ENCODE measurements at regions not wholly inside any gene's neighbourhood (a gene's known extent, or its start where the extent isn't known, plus 50 kb on each side); places are given as distances from the start of the nearest gene placed in this dataset.

GRCh38 chr17:34733333-34733732 is 154.0 kb downstream of the TMEM132E start:
- no peak for DNase-seq

DNA sequence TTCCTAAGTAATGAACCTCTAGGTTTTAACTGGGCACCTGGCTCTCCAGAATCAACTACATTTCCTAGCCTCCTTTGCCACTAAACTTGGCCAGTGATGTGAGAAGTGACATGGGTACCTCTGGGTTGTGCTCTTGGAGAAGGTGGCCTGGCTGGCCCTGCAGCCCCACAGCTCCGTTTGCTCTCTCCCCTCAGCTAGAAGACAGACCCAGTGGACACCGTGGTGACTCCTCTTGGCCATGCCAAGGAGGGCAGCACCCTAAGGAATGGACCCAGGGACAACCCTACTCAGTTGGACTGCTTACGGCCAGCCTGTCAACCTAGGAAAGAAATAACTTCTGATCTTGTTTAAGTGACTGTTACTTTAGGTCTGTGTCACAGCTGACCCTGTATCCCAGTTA is 151.4 kb downstream of the TMEM132E start:
- no peak for DNase-seq

DNA sequence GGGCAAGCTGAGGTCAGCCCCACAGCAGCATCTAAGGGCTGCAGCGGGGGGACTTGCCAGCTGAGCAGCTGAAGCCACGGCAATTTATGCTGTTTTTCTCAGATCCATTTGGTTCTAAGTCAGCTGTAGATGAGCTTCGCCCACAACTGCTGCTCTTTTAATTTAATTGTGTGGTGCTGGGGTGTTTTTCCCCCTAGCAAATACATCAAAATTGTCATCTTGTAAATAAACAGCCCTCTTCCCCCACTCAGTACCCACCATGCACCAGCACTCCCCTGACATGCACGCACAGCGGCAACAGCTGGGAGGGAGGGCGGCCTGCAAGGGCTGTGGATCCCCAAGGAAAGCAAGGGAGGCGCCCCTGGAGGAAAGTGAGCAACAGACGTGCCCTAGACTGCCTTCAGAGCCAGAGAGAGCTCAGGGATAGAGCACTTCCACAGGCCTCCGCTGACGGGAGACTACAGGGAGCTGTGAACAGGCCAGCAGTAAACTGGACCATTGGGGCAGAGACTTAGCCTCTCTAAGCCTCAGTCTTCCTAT is 149.5 kb downstream of the TMEM132E start:
- no peak for DNase-seq

- no peak for DNase-seq
Measured at GRCh38 chr17:34727601-34728000, 148.2 kb downstream of the TMEM132E start.

DNA sequence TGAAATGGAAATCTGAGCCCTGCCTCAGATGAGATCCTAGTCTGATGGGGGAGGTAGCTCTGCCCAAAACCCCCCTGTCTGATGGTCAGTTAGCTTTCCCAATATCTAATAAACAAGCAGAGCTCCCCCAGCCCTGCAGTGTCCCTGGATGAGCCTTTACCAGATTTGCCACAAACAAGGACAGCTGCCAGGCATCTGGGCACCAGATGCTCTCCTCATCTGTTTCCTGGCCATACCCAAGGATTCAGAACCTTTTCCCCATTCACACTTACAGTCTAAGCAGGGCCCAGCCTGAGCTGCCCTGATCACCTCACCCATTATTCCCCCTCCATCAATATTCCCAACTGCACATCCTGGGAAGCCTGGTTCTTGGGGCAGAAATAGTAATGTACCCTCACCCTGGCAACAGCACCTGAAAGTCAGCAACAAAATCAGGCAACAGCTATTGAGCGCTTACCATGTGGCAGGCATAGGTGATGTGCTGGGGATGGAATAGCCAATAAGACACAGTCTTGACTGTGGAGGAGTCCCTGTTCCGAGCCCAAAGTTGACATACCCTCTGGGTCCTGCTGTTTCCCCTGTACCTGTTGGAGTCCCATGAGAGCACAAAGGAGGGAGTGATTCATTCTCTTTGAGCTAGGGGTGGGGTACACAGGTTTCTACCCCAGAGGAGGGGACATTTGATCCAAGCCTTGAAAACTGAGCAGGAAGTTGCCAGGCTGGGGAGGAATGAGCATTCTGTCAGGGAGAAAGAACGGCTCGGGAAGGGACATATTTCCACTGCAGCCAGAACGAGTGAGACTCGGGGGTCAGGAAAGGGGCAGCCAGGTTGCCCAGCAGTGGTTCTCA is 147.4 kb downstream of the TMEM132E start:
- DNase-seq, result no peak

GRCh38 chr17:34725725-34726124 is 146.3 kb downstream of the TMEM132E start:
- no peak for DNase-seq

GRCh38 chr17:34725008-34725407 is 145.6 kb downstream of the TMEM132E start:
- no peak for DNase-seq

DNA sequence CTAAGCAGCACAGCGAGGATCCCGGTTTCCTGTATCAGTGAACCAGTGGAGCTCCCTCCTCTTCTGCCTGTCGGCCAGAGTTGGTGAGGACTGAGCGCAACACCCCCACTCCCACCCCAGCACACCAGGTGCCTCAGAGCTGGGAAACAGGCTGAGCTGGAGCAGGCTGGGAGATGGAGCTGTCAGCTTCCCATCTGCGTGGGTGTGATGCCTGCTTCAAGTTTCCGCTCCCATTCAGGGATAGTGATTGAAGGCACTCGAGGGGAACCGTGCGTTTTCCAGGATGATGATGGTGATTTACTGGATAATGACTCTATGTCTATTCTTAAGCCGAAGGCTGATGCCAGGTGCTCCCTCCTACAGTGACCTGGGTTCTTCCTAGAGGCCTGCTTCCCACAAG is 144.5 kb downstream of the TMEM132E start:
- no peak for DNase-seq

DNA sequence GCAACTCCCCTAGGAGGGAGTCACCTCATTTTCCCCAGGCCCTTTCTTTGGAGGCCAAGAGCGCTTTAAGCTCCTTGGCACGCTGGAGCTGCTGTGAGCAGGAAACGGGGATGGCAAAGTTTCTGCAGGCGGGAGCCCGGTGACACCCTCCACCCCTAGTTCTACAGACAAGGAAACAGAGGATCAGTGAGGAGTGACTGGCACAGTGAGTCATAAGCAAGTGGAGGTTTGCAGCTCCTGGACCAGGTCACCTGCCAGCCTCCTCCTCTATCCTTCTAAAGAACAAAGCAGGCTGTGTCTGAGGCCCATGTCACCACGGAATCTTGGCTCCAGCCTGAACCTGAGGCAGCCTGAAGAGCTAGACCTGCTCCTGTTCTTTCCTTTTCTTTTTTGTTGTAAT is 141.9 kb downstream of the TMEM132E start:
- DNase-seq, result no peak

DNA sequence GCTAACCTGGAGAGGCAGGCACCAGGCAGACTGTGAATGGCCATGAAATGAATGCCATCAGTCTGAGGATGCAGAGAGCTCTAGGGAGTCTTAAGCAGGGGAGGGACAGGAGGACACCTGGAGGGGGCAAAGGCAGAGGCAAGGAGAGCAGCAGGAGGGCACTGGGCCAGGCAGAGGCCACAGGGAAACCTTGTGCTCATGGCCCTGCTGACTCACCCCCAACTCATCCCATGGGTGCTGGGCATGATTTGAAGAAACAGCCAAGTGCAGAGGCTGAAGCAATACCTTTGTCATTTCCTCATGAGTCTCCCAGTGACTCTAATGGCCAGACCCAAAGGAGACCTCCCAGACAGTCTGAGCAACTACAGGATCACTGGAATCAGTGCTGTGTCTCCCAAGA is 141.4 kb downstream of the TMEM132E start:
- no peak for DNase-seq

GRCh38 chr17:34719569-34719968 is 140.2 kb downstream of the TMEM132E start:
- DNase-seq, result no peak

- no peak for DNase-seq
Measured at GRCh38 chr17:34717092-34717491, 137.7 kb downstream of the TMEM132E start.

GRCh38 chr17:34716291-34716690 is 136.9 kb downstream of the TMEM132E start:
- no peak for DNase-seq

DNA sequence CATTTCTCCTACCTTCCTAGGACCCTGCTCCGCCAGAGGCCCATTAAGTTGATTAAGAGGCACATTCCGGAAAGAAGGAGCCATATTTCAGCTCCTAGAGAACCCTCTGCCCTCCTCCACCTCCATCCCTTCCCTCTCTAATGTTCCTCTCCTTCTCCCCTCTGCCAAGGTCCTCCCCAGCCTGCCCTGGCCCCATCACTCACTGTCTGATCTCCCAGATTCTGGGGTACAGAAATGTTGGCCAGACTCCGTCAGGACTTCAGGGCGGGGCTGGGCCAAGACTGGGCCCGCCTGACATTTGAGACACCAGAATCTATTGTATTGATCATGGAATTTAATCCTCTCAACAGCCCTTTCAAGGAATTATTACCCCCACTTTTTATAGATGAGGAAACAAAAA is 136.1 kb downstream of the TMEM132E start:
- DNase-seq, result no peak

DNA sequence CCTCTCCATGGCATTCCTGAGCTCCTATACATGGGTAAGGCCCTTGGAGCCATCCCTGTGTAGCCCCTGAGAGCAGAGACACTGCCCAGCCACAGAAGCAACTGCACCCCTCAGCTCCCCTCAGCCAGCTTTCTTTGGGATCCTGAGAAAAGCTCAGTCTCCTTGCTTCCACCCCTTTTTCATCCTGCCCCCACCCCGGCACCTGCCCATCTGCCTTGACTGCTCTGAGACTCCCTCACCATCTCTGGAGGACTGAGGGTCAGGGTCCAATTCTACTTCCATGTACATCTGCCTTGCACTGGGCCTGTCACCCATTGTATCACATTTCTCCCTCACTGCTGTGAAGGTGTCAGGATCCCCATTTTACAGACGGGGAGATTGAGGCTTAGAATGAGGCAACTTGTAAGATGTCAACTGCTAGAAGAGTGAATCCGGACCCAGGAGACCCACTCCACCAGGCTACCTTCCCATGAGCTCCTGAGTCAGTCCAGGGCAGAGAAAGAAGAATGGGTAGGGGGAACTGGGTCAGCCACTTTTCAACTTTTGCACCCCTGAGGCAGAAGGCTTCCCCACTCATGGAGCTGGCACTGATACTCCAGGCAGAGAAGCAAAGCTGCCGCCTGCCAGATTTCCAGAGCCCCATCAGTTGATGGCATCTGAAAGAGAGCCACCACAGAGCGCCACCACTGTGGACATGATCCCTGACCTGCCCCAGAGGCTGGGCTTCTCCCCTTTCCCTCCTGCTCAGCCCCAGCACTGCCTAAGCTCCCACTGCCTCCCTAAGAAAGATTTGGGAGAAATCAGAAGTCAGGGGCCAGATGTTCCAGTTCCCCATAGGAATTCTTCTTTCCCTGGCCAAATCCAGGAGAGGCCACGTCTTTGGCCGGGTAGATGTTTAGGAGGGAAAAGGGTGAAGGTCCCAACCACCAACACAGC is 135.4 kb downstream of the TMEM132E start:
- DNase-seq, result no peak

DNA sequence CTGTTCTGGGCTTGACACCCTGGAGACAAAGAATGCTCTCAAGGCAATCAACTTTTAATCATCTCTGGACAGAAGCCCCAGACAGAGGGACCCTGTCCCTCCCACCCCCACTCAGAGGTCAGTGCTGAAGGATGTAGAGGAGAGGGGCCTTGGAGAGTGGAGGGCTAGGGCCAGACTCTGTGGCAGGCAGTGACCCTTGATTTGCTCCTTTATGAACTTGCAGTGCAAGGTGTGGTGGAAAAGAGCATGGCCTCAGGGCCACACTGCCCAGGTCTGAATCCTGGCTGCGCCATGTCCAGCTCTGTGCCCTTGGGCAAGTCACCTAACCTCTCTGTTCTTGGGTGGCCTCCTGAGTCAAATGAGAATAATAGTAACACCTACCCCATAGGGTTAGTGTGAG is 134.3 kb downstream of the TMEM132E start:
- DNase-seq, result no peak

- DNase-seq, result no peak
Measured at GRCh38 chr17:34712481-34713195, 133.3 kb downstream of the TMEM132E start.

- no peak for DNase-seq
Measured at GRCh38 chr17:34711646-34712045, 132.3 kb downstream of the TMEM132E start.

DNA sequence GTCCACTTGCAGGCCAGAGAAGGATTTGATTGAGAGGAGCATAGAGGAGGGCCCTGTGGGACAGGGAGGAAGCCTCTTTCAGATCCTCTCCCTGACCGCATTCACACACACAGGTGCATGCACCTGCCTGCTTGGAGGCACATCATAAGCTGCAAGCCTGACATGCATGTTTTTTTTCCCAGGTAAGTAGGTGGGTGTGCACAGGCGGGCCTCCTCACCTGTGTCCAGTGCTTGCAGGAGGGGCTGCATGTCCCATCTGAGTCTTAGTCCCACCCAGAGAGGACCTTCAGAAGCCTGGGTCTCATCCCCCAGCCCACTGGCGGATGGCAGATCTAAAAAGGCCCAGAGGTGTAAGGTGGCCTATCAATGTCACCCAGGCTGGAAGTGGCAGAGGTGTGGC is 130.8 kb downstream of the TMEM132E start:
- DNase-seq, result no peak

GRCh38 chr17:34709158-34709754 is 129.9 kb downstream of the TMEM132E start:
- DNase-seq, result no peak

GRCh38 chr17:34706029-34706428 is 126.6 kb downstream of the TMEM132E start:
- DNase-seq, result no peak

DNA sequence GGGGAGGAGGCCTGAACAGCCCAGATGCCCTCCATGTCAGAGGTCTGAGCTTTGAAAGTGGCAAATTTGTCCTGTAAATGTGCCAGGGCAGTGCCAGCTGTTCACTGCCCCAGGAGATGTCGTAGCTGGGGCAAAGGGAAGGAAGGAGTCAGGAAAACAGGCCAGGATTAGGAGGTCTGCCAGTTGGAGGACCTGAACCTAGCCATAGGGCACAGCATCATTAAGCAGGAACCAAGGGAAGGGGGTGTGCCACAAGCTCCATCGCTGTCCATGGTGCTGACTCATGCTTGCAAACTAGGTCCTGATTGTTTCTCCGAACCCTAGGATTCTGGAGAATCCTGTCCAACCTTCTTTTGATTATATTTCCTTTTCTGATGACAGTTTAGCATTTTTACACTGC is 124.2 kb downstream of the TMEM132E start:
- DNase-seq, result peak in 1 of 2 donors; percentile 4

DNA sequence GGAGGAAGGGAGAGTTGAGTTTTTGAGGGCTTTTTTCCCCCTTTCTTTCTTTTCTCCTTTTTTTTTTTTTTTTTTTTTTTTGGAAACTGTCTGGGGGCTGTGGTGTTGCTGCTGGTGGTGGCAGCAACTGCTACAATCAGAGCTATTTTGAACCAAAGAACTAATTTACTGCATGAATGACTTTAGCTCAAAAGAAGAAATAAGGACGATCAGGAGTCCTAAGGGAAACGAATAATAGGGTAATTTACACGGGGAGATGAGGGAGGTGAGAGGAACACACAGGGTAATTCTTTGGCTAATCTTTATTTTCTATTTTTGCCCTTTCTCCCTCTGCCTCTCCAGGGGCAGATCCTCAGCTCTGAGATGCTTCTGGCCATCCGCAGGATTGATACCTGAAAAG is 119.8 kb downstream of the TMEM132E start:
- DNase-seq, result no peak

Measured in activated CD4-positive, alpha-beta T cell treated with anti-CD3 and anti-CD28 coated beads for 4 hours (primary cell).